GM12891 (cell line): ENCODE measurements at regions not wholly inside any gene's neighbourhood (a gene's known extent, or its start where the extent isn't known, plus 50 kb on each side); places are given as distances from the start of the nearest gene placed in this dataset.

Experiments
- POLR2A ChIP-seq: IDR thresholded peaks from 2 replicates; pipeline ENCODE4 v1.6.1; 2011; ENCODE audit warnings: low read depth, low read length, control low read depth
- POLR2AphosphoS5 ChIP-seq: IDR thresholded peaks from 2 replicates; pipeline ENCODE4 v1.6.1; 2011; ENCODE audit warnings: low read depth, low read length, control low read depth
- POU2F2 ChIP-seq: IDR thresholded peaks from 2 replicates; pipeline ENCODE4 v1.6.1; 2011; ENCODE audit warnings: low read depth, mild to moderate bottlenecking, control low read depth, low read length, moderate library complexity
- SPI1 ChIP-seq: IDR thresholded peaks from 2 replicates; pipeline ENCODE4 v1.6.1; 2011; ENCODE audit warnings: low read depth, low read length, control low read depth
- TAF1 ChIP-seq: IDR thresholded peaks from 2 replicates; pipeline ENCODE4 v1.6.1; 2011; ENCODE audit warnings: low read depth, low read length, control low read depth

DNA sequence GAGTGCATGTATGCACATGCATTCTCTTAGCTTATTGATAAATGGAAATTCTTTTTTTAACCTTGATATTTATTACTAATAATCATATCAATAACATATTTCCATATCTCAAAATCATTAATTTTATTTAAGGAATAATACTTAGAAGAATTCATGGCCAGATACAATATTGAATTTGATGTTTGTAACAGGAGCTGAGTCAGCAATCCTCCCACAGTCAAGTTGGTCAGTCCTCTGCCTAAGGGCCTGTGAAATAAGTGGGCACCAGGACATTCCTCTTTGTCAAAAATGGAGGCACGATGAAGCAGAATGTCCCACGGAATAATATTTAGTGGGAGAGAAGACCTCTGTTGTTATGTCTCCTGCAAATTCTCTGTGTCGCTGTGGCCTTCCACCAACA is 148.6 kb downstream of the LRRC70 start:
- TF ChIP-seq POLR2AphosphoS5, result no peak
- no peak for TF ChIP-seq TAF1
- no peak for TF ChIP-seq POLR2A
- no peak for TF ChIP-seq SPI1
- TF ChIP-seq POU2F2, result no peak
